Fibroblast of pulmonary artery (primary cell): ENCODE measurements at regions not wholly inside any gene's neighbourhood (a gene's known extent, or its start where the extent isn't known, plus 50 kb on each side); places are given as distances from the start of the nearest gene placed in this dataset.

Experiments used
- DNase-seq: peaks from one replicate; pipeline ENCODE4 v3.0.0-alpha.2; 2010; ENCODE audit warnings: low read depth
- H3K4me3 ChIP-seq: replicated peaks from 2 replicates; pipeline ENCODE4 v1.5.1; 2011; ENCODE audit warnings: low read depth, mild to moderate bottlenecking, control low read depth, low read length, moderate library complexity
- TF ChIP-seq, protein P1 (sequence below): IDR thresholded peaks from 2 replicates; pipeline ENCODE4 v1.5.1; 2011; ENCODE audit warnings: mild to moderate bottlenecking, control low read depth, low read length, inconsistent platforms; ENCODE audit errors: missing control alignments

DNA sequence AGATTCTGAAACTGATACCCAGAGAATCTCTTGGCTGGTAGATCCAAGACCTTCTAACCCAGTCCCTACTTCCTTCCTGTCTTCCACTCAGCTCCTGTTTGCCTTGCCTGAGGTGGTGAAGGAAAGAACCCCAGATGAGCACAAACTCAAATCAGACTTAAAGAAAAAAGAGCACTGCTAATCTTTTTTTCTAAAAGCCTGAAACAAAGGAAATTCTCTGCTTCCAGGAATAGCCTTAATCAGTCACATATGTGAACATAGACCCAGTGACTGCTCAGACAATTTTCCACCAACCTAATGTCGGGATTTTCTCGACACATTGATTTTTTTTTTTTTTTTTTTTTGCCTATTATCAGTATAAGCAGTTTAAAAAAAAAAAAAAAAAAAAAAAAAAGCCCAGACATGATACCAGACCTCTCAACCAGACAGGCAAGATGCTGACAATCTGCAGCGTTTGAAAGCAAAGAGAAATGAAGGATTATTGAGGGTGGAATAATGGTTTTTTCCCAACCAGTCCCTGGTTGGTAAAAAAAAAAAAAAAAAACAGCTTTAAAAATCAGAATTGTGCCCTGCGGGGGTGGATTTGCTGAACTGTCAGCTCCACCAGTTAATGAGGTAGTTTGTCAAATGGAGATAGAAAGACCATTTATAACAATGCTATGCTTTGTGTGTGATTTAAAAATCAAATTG, 256.8 kb upstream of the RARB start:
- TF ChIP-seq, protein P1, sequence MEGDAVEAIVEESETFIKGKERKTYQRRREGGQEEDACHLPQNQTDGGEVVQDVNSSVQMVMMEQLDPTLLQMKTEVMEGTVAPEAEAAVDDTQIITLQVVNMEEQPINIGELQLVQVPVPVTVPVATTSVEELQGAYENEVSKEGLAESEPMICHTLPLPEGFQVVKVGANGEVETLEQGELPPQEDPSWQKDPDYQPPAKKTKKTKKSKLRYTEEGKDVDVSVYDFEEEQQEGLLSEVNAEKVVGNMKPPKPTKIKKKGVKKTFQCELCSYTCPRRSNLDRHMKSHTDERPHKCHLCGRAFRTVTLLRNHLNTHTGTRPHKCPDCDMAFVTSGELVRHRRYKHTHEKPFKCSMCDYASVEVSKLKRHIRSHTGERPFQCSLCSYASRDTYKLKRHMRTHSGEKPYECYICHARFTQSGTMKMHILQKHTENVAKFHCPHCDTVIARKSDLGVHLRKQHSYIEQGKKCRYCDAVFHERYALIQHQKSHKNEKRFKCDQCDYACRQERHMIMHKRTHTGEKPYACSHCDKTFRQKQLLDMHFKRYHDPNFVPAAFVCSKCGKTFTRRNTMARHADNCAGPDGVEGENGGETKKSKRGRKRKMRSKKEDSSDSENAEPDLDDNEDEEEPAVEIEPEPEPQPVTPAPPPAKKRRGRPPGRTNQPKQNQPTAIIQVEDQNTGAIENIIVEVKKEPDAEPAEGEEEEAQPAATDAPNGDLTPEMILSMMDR: no peak

DNA sequence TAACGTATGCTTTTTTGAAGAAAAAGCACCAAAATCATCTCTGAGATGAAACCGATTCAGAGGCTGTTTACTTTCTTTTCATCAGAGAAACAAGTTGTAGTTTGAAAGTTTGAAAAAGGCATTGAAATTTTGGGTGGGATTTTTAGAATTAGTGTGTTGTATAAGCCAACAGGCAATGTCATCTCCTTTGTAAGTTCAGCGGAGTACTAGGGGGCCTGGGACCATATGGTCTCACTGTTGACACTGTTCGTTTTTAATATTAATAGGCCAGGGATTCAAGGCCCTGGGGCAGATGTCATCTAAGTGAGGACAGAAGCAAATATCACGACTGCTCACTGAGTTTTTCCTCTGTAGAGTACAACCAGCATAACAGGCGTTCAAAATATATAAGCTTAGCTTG, 256.2 kb upstream of the RARB start:
- TF ChIP-seq, protein P1: no peak
- DNase-seq: no peak
- no peak overlapping the region for H3K4me3 ChIP-seq

More for the DNA sequence above, 256.8 kb upstream of the RARB start:
- H3K4me3 ChIP-seq: no peak overlapping the region
- DNase-seq: no peak

DNA sequence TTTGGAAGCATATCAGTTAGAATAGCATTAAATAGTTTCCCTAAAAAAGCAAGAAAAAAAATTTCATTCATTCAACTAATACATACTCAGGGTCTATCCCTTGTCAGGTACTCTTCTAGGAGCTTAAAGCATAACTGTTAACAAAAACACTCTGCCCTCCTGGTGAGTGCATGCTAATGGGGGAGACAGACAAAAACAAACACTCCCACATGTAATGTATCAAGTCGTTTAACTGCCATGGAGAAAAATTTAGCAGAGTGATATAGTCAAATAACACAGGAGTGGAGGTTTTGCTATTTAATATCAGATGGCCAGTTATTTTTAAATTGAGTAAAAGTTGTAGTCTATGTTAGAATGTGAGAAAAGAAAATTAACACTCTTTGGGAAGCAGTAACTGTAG, 254.5 kb upstream of the RARB start:
- TF ChIP-seq, protein P1: no peak
- no peak overlapping the region for H3K4me3 ChIP-seq
- DNase-seq: no peak

DNA sequence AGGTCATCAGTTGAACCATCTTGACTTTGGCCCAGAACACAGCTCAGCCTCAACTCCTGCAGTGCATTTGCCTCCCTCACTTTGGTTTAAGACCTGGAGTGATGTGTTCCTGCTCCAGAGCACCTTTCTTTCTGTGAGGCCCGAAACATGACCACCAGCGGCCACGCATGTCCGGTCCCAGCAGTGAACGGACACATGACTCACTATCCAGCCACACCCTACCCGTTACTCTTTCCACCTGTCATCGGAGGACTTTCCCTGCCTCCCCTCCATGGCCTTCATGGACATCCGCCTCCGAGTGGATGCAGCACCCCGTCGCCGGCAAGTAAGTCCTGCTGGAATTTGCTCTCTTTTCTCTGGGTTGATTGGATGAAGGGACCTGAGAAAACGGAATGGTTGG, 253.8 kb upstream of the RARB start:
- H3K4me3 ChIP-seq: no peak overlapping the region
- TF ChIP-seq, protein P1: no peak
- no peak for DNase-seq

DNA sequence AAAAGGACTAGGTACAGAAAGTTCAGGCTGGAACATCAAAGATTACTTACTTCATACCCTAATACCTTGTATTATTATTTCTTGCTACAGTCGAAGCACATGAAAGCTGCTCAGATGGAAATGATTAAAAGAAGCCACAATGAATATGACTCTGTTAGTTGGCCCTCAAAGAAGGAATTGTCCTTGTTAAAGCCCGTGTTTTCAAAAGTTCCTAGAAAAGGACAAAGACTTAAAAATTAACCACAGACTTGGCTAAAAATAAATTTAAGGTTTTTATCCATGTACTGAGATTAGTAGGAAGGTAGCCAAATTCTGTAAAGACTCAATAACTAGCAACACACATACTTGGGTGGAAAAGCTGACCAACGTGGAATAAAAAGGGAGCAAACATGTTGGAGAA, 251.0 kb upstream of the RARB start:
- H3K4me3 ChIP-seq: no peak overlapping the region
- TF ChIP-seq, protein P1: no peak
- no peak for DNase-seq

DNA sequence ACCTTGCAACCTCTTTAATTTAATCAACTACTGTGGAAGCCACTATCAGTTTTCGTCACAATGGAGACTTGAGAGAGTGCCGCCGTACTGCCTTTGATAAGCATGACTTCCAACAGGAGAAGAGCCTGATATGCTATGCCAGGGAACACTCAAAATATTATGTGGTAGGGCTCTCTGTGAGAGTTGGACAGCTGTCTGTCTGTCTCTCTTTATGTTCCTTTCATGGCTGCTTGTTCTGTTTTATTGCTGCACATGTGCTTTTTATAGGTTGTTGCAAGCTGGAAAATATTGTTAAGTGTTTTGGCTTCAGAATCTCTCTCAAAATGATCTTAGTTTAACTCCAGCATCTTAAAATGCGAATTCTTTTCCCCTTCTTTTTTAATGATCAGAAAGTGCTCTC, 249.4 kb upstream of the RARB start:
- TF ChIP-seq, protein P1: no peak
- H3K4me3 ChIP-seq: no peak overlapping the region
- DNase-seq: no peak

DNA sequence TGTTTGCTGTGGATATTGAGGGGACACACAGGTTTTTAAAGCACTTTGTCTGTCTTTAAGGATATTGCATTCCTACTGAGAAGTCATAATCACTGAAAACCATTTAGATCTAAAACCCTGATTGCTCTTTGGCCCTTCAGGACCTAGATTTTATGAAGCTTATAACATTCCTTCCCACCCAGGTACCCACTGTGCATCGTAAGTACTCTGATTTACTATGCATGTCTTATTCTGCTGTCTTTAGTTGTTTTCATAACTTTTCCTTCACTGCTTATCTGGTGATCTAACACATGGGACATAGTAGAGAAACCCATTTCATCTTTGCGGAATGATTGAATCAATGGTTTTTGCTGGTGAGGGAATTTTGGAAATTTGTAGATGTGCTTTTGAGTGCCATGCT, 247.0 kb upstream of the RARB start:
- TF ChIP-seq, protein P1: no peak
- H3K4me3 ChIP-seq: no peak overlapping the region
- DNase-seq: no peak
